T-helper 1 cell (primary cell): ENCODE measurements at regions not wholly inside any gene's neighbourhood (a gene's known extent, or its start where the extent isn't known, plus 50 kb on each side); places are given as distances from the start of the nearest gene placed in this dataset.
"Not testable (repeated sequence)": the region's sequence is repeated elsewhere in the genome, so short reads cannot be mapped to it uniquely, and the experiment has no call there.

Source experiments
- DNase-seq, 5 donors: peaks; one replicate each; pipeline ENCODE4 v3.0.0-alpha.2; 2012 to 2020

DNA sequence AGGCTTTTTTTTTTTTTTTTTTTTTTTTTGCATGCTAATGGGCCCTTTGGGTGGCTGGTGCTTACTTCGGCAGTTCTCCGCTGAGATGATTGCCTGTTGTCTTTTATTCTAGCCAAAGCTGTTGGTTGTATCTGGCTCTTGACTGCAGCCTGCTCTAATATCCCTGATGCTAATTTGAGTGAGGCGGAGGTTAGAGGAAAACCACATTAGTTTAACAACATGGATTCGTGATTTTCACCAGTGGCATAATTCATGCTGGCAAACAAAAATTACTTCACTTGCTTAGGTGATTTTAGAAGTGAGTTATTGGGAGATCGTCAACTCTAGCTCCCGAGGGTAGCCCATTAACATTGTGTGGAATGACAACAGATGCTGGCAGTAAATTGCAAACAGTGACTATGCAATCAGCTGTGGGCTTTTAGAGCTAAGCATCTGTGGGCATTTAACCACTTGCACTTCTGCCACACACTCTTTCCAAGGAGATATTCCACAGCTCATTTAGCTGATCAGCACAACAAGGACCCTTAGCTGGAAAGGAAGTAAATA lies 97.6 kb upstream of the ZDHHC17 start:
- no peak for DNase-seq

DNA sequence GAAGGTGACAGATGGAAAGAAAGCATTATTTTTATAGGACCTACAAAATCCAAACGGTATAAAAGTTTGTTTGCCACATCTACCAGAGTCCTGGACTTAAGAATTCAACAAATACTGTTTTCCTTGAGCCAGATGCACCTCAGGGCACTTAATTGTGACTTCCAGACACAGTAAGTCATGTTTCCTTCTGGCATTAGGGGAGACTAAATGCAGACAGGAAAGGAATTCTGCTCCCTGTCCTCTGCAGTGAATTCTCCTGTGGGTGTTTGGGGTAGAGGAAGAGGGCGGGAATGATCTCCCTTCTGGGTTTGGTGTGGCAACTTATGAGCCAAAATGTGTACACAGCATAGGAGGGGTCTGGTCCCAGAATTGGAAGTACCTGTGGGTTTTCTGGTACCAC lies 93.9 kb upstream of the ZDHHC17 start:
- no peak for DNase-seq

DNA sequence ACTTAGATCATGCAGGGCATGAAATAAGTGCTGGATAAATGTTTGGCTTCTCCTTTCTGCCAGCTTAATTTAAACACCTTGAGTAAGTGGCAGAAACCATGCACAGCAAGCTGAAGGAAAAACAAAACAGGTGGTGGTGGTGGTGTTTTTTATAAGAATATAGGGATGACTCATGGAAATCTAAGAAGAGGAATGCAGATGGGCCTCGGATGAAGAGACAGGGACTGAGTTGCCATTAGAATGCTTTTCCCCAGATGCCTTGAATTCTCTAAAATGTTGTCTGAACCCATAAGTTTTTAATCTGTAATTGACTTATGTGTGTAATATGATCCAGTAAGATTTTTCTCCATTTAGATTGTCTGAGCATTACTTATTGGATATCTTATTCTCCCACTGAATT lies 93.1 kb upstream of the ZDHHC17 start:
- DNase-seq = no peak

DNA sequence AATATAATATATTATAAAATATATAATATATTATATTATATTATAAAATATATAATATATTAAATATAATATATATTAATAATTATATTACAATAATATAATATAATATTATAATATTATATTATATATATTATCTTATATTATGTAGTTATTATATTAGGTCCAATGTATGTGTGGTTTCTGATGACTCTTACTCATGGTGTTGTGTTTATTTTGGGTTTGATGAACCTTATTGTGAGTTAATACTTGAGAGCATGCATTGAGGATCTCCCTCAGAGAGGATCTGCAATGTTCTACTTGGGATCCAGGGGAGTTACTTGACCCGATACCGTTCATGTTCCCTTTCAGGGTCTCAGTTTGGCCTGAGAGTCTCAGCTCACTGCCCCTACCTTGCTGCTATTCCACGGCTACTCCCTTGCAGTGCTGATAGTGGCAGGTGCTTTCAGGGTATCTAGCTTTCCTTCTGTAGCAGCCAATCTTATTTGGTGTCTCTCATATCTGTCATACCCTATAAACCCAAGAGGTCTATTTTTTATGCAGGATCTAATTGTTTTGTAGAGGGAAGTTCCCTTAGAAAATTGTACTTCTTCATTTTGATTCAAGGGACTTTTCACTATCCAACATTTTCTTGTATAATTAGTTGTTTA lies 89.1 kb upstream of the ZDHHC17 start:
- DNase-seq = no peak

DNA sequence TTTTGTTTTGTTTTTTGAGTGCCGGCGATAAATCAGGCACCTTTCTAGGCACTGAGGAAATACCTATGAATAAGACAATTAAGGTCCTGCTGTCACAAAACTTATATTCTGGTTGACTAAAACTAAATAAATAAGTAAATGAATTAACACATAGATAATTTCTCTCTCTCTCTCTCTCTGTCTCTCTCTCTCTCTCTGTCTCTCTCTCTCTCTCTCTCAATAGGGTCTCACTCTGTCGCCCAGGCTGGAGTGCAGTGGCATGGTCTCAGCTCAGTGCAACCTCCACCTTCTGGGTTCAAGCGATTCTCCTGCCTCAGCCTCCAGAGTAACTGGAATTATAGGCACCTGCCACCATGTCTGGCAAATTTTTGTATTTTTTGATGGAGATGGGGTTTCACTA lies 87.7 kb upstream of the ZDHHC17 start:
- not testable (repeated sequence) for DNase-seq

DNA sequence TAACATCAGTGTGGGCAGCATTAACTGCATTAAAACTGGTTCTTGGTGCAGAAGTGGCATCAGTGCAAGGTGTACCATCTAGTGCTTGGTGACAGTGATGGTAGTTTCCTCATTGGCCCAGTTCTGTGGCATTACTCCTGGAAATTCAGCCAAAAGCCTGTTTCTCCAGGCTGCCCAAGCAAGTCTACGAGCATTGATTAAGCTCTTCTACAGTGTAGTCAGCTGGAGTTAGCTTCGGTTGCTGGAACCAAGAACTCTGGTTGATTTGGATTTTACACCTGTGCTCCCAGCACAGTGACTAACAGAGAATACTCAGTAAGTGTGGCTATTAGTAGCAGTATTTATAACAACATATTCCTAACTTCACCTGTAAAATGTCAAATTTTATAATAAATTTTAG lies 84.9 kb upstream of the ZDHHC17 start:
- DNase-seq = no peak

DNA sequence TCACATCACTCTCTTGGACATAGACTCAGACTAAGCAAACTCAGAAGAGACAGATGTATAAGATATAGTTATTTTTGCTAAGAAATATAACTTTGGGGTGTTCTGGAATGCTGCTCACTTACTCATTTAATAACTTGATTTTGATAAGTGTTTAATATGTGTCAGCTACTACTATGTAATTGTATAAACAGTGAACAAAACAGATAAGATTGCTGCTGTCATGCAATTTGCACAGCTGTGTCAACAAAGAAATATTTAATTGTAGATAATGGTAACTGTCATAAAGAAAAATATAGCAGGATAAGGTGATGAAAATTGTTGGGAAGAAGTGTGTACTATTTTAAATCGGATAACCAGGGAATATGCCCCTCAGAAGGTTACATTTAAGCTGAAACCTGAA lies 84.1 kb upstream of the ZDHHC17 start:
- DNase-seq = no peak

DNA sequence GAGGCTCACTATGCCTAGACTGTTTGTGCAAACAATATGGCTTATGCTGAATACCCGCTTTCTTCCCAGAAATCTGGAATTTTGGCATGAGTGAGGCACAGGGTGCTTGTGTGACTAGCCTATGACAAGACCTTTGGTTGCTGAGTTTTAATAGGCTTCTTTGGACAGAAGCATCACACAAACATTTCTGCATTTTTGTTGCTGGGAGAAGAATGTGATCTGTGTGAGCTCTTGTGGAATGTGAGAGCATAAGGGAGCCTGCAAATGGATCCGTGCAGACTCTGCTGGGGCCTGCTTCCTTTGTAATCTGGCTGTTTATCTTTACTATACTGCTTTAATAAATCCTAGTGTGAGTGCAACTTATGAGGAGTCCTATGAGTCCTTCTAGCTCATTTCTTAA lies 83.0 kb upstream of the ZDHHC17 start:
- no peak for DNase-seq

DNA sequence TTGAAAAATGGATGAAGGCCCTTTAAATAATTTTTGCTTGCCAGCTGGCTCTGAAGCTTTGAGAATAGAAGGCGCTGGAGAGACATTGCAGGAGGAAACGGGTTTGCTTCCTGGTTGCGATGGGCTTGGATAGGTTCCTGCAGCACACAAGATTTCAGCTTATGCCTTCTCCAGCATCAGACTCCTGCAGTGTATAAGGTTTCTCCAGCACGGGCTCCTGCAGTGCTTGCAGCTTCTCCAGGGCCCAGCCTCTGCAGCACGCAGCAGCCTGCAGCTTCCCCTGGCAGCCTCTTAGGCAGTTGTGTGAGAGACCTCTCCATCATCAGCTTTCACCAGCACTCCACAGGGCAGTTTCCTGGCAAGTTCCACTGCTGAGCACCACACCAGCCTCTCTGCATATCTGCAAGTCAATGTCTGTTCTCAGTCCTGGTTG lies 78.7 kb upstream of the ZDHHC17 start:
- no peak for DNase-seq

DNA sequence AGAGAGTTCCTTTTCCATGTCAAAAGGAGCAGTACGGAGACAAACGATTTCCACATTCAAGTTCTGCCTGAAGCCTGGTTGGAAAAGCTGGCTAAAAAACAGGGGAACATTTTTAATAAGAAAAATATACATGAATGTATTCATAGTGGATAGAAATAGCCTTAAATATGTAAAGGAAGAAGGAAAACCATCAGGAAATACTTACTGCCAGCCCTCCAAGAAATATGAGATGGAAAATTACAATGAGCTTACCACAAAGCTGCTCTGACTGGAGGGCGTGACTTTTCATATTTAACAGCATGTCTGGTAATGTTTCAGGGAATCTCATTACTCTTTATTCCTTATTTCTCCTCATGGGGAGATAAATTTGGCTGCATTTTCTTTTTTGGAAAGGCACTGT lies 75.9 kb upstream of the ZDHHC17 start:
- DNase-seq = no peak

DNA sequence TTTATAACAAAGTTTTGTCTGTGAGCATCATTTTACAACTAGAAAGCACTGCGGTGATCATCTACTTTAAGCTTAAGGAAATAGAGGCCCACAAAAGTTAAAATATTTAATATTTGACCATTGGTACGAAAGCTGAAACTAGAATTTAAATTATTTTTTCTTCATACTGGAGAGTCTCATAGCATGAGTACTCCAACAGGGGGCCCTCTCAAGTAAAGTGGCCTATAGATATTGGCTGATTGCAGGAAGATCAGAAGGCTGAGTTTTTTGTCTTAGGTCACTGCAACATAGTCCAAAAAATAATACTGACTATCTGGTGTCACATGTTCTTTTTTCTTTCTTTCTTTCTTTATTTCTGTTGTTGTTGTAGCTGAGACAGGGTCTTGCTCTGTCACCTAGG lies 75.3 kb upstream of the ZDHHC17 start:
- no peak for DNase-seq

DNA sequence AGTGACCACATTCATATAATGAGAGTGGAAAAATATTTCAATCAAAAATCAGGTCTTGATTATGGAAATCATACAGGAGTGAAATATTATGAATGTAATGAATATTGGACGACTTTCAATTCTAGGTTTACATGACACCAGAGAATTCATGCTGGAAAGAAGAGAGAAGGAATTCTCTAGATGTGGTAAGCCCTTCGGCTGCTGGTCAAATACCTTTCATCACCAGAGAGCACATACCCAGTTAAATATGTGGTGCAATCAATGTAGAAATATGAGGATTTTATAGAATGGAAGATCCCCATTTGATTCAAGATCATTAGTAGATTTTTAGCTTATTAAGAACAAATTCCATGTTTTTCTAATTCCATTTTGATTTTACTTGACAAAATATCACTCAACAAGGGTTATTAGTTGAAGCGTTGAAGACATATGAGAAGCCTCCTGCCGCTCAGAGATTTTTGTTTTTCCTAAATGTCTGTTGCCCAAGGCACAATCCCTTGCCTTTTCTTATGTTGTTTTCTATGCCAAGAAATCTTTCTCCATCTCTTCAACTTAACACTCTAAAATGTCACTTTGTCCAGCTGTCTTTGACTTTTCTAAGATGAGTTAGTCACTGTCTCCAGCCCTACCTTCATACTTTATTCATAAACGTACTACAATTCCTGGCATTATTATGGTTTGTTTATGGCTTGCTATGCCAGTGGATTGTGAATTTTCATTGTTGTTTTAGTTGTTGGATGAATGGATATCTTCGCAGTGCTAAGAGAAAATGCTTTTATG lies 72.8 kb upstream of the ZDHHC17 start:
- no peak for DNase-seq

DNA sequence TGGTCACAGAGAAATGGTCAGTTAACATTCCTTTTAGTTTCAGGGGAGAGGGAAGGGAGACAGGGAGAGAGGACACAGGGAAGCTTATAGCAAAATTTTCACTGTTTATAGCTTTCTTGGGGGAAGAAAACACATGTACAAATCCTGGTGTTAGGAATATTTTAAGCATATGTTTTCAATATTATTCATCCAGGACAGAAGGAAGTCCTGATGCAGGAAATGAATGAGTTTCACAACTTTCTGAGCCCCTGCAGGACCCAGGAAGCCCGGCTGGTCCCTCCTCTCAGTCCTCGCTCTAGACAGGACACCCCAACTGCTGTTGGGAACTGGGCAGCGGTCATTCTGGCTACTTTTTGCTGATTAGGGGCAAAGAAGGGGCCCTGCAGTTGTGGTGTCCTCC lies 71.1 kb upstream of the ZDHHC17 start:
- no peak for DNase-seq

DNA sequence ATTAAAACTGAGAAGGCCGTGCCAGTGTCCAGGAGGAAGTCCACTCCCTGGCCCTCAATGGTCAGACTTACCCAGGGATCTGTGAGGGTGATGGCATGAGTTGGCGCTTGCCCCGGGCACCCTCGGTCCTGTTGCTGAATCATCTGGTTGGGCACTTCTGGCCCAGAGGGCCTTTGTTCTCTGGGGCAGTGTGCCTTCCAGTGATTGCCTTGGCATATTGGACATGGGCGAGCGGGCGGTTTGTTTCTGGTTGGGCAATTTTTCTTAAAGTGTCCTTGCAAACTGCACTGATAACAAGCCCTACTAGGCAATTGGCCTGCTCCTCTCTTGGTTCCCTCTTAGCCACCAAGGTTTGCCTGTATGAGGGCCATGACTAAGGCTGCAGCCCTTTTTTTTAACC lies 69.5 kb upstream of the ZDHHC17 start:
- DNase-seq = no peak

DNA sequence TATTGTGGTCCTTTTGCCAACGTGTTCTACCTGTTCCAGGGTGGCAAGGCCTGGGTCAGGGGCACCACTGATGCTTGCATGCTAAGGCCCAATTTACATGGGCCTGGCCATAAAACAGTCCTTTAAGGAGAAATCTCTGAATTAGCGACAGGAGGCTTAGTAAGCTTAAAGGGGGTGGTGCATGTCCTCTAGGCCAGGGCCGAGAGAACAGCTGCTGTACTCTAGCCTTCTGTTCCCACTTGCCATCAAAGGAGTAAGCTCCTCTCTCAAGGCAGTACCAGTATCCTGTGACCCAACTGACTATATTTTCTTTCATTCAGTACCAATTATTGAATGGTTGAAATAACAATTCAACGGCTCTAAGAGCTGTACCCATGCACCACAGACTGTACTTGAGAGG lies 67.7 kb upstream of the ZDHHC17 start:
- no peak for DNase-seq

DNA sequence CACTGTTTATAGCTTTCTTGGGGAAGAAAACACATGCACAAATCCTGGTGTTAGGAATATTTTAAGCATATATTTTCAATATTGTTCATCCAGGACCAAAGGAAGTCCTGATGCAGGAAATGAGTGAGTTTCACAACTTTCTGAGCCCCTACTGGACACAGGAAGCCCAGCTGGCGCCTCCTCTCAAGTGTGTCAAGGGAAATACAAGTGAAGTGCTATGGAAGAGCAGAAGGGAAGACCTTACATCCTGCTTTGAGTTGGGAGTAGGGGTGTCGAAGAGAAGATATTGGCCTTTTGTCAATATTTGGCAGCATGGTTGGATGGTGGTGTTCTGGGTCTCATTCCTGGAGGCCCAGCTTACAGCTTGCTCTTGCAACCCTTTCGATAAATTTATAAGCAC lies 66.1 kb upstream of the ZDHHC17 start:
- DNase-seq = no peak

DNA sequence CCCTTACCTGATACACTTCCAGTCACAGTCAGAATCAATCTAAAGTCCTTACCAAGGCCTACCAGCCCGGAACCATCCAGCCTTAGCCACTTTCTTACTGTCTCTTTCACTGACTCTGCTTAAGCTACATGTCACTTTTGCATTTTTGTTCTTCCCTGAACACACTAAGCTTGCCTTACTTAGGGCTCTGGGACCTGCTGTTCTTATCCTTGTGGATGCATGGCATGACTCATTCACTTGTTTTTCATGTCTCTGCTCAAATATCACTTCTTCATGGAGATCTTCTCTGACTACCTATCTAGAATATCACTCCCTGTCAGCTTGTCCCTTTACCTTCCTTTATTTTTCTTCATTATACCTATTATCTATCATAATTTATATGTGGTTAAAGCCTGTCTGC lies 65.6 kb upstream of the ZDHHC17 start:
- no peak for DNase-seq

DNA sequence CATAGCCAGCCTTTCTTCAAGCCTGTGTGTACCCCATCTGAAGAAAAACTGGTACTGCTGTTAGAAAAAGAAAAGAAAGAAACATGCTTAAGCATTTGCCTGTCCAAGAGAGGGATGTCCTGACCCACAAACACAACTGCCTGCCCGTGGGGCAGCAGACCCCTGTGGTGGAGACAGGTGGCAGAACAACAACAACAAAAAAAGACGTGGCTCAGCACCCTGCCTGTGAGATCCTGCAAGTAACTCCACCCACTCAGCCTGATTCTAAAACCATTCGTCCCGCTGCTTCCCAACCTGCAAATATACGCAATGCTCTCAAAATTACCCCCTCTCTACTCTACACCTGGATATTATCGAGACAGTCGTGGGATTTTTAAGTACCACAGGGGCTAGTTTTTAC lies 64.9 kb upstream of the ZDHHC17 start:
- no peak for DNase-seq

DNA sequence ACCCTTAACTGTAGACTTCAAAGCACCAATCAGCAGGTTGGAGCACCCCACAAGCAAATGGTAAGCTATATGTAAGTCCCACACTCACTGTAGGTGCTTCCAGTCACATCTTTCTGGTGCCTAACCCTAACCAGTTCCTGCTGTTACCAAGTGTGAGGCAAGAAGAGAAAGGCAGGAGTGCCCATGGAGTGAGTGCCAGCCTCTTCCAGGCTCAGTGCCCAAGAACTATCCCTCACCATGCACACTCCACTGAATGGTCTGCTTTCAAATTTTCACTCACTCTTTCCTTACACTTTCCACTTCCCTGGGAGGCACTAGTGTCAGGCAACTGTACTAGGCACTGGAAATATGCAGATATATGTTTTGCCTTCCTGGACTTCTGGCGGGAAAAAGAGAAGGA lies 62.2 kb upstream of the ZDHHC17 start:
- DNase-seq = no peak

DNA sequence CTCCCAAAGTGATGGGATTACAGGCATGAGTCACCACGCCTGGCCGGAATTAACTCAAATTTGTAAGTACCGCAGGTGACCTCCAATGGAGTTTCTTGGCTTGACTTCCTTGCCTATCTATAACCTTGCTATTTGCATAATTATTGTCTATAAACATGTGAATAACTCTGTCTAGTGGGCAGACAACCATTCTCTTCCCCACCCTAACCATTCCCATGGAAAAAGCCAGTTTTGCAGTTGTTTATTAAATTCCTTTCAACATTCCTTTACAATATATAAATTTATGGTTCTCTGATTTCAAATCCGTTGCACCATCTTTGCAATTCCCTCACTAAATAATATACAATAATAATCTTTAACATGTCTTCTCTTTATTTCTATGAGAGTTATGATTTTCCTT lies 61.0 kb upstream of the ZDHHC17 start:
- DNase-seq = no peak

DNA sequence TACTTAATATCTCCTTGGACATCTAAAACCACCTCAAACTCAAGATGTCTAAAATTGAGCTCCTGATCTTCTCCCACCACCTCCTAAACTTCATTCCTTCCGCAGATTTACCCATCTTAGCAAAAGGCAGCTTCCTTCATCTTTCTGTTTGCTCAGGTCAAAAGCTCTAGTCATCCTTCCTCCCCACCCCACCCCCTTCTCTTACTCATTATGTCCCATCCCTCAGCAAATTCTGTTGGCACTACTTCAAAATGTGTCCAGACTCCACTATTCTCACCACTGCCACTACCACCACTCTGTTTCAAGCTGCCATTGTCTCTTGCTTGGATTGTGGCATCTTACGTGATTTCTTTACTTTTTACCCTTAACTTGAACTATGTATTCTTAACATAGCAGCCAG lies 59.2 kb upstream of the ZDHHC17 start:
- no peak for DNase-seq

DNA sequence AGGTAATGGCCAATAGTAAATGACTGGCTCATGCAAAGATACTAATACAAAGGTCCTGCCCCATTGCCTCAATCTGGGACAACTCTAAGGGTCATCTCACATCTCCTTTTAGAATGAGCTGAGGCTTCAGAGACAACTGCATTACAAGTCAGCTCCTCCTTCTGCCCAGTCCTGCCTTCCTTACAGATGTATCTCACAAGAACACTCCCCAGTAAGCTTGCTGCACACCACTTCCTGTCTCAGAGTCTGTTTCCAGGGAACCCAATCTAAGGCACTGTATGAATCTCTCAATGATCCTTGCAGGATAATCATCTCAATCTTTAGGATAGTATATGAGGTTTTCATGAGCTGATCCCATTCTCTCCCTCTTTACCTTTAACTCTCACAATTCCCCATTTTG lies 57.8 kb upstream of the ZDHHC17 start:
- no peak for DNase-seq

DNA sequence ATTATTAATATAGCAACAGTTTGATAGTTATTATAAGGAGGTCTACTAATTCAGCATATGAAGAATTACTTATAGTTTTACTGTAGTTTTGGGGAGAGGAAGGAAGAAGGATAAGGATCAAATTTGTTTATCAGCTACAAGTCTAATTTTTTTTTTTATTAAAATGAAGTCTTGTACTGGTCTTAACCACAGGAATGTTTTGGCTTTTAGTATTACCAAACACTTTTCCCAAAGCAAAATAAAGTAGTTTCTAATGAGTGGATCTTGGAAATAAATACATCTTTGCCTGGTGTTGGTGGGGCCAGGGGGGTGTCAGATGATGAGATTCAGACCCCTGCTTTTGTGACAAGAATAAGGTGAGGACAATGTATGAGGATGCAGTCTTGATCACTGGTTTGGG lies 57.2 kb upstream of the ZDHHC17 start:
- no peak for DNase-seq

DNA sequence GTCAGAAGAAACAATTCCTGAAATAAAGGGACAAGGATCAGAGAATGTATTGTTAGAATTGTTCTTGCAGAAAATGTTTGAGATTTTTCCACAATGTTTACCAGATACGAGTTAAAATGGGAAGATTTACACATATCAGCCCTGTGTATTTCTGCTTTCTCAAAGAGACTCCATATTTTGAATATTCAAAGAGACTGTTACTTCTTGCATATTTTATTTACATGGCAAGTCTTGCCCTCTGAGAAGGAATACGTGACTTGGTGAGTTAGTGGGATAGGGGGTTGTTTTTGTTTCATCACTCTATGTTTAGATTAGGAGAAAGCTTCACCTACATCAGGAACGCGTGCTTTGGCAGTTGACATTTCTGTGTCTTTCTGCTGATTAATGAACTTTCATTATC lies 56.1 kb upstream of the ZDHHC17 start:
- no peak for DNase-seq

DNA sequence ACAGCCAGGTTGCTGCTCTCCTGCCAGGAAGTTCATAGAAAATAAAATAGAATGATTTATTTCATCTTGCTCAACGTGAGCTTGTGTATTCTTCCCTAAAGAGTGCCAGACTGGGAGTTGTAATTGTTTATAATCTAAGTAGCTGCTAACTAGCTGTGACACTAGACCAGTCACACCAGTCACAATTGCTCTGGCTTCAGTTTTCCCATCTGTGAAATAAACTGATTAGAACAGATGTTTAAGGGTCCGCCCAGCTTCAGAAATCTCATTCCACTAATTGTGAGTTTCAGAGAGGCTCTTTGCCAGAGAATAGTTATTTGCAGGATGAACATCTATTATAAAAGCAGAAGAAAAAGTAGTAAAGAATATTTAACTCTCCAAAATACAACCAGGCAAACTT lies 55.6 kb upstream of the ZDHHC17 start:
- DNase-seq = no peak
